Heart right ventricle (tissue), 16 donors: ENCODE measurements at regions not wholly inside any gene's neighbourhood (a gene's known extent, or its start where the extent isn't known, plus 50 kb on each side); places are given as distances from the start of the nearest gene placed in this dataset.
"Not testable (repeated sequence)": the region's sequence is repeated elsewhere in the genome, so short reads cannot be mapped to it uniquely, and the experiment has no call there.

Source experiments
- ATAC-seq, 8 donors: fragments of 200-7000 bp; cut with Tn5 transposase; one replicate each; pipeline ENCODE4 v1.9.1; 2020; ENCODE audit warnings: mild to moderate bottlenecking in 8 of 8, moderate library complexity in 8 of 8, moderate number of reproducible peaks in 1 of 8
- DNase-seq, 2 donors: peaks; one replicate each; pipeline ENCODE4 v3.0.0-alpha.2; 2020
- H3K27ac ChIP-seq, 10 donors: fragments of 200-600 bp; sonication (generic) in 2 of 10; one replicate each; pipeline versions ENCODE4 v1.5.0 to v1.8.0; 2020 to 2022; ENCODE audit warnings: mild to moderate bottlenecking in 3 of 10
- H3K27me3 ChIP-seq, 7 donors: fragments of 200-600 bp; one replicate each; pipeline ENCODE4 v1.8.0; 2021 to 2022; ENCODE audit warnings: mild to moderate bottlenecking in 2 of 7
- H3K36me3 ChIP-seq, 9 donors: fragments of 200-600 bp; sonication (generic) in 1 of 9; one replicate each; pipeline versions ENCODE4 v1.5.0 to v1.8.0; 2020 to 2022; ENCODE audit warnings: mild to moderate bottlenecking in 2 of 9
- H3K4me1 ChIP-seq, 9 donors: fragments of 200-600 bp; sonication (generic) in 1 of 9; one replicate each; pipeline versions ENCODE4 v1.5.0 to v1.8.0; 2020 to 2022; ENCODE audit warnings: mild to moderate bottlenecking in 4 of 9
- H3K4me3 ChIP-seq, 10 donors: fragments of 200-600 bp; sonication (generic) in 2 of 10; one replicate each; pipeline versions ENCODE4 v1.5.0 to v1.8.0; 2020 to 2022; ENCODE audit warnings: mild to moderate bottlenecking in 7 of 10, moderate library complexity in 2 of 10
- H3K9me3 ChIP-seq, 11 donors: fragments of 200-600 bp in 10 of 11; sonication (generic) in 2 of 11; one replicate each; pipeline versions ENCODE4 v1.5.0 to v1.8.0; 2013 to 2022; ENCODE audit warnings: mild to moderate bottlenecking in 2 of 11, control low read depth in 1 of 11, moderate library complexity in 1 of 11
- WGBS, 2 donors: extraction: QIAGEN DNeasy Blood & Tissue Kit; methylation state at CpG; one replicate each; pipeline ENCODE4 v1.1.7; 2013; ENCODE audit warnings: inconsistent platforms in 1 of 2; 5-methylcytosine and 5-hydroxymethylcytosine counted together
- intact Hi-C, 10 donors: fragments of 100-400 bp; cut with DNase I; formaldehyde crosslinking; loops; one replicate each; pipeline versions ENCODE4 v1.11.1 to v1.14.2; 2022
- TF ChIP-seq, protein P1 (sequence below), 9 donors: fragments of 200-600 bp; sonication (generic) in 2 of 9; IDR thresholded peaks; one replicate each; pipeline versions ENCODE4 v1.5.0 to v1.8.0; 2021 to 2022; ENCODE audit warnings: antibody characterized with exemption in 9 of 9, mild to moderate bottlenecking in 5 of 9, moderate library complexity in 1 of 9
- donor health status: Arrhythmogenic right ventricular cardiomyopathy.
- donor health status: ischemic (EF 13 %, LVEDD 7.1; RV severe dilation, severe dysfunction).
- donor health status: healthy with polysubstance abuse.
- donor health status: DM: no; HTN: yes; CAD: no.
- donor health status: DM: no; HTN: no; CAD: no.
- donor health status: ischemic (EF 25% LVEDD 6.9; RV normal size, moderate dysfunction).
- donor health status: ischemic (EF 25% LVEDD 5.7; RV mildly dilated, moderate dysfunction).
- donor health status: healthy.
- donor health status: DM: yes; HTN: yes; CAD: no.
- donor health status: Ischemic cardiomyopathy.
- donor health status: ischemic (EF 35%, LVEDD 5.7; RV mildly dilated, moderate dysfunction).
- donor health status: nonischemic (EF 11% LVEDD 7.7; RV severe dilation, severe dysfunction).
- donor health status: DM: yes; HTN: yes; CAD: no.
- donor health status: PGD.
- donor health status: ischemic (EF 29% LVEDD 5.4; RV normal size, mild dysfunction).
- donor health status: nonischemic (EF 23%, LVEDD 6.1; RV moderate dilation, normal function).

DNA sequence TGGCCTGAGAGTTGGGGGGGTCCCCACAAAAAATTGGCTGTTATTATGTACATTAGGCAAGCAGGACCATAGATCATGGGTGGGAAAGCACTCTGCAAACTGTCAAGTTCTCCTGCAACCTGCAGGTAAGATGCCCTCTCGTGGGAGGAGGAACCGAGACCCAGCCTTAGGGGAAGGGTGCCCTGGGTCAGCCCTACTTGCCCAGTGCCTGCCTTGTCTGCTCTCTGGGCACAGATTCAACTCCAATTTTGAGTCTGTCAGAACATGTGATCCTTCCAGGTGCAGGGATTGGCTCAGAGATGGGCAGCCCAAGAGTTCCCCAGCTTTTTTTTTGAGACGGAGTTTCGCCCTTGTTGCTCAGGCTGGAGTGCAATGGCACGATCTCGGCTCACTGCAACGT, 99.2 kb downstream of the PLXNA1 start:
- Histone ChIP-seq H3K36me3 (no peaks in the 10 kb centered on the region), H3K27me3 (peaks cover 0 to 6% (median 0%) of the 10 kb centered on the region in 7 donors), H3K4me1 (no peaks in the 10 kb centered on the region), H3K27ac (no peak overlapping the region), H3K9me3 (peaks cover 0 to 4% (median 0%) of the 10 kb centered on the region in 11 donors), H3K4me3 (no peak overlapping the region)
- 85 to 93% methylated on average over 7 of the region's 7 CpGs for WGBS, 2 donors
- DNase-seq (no peak), ATAC-seq (no peak)
- intact Hi-C loops = no loop called here
- TF ChIP-seq, protein P1, sequence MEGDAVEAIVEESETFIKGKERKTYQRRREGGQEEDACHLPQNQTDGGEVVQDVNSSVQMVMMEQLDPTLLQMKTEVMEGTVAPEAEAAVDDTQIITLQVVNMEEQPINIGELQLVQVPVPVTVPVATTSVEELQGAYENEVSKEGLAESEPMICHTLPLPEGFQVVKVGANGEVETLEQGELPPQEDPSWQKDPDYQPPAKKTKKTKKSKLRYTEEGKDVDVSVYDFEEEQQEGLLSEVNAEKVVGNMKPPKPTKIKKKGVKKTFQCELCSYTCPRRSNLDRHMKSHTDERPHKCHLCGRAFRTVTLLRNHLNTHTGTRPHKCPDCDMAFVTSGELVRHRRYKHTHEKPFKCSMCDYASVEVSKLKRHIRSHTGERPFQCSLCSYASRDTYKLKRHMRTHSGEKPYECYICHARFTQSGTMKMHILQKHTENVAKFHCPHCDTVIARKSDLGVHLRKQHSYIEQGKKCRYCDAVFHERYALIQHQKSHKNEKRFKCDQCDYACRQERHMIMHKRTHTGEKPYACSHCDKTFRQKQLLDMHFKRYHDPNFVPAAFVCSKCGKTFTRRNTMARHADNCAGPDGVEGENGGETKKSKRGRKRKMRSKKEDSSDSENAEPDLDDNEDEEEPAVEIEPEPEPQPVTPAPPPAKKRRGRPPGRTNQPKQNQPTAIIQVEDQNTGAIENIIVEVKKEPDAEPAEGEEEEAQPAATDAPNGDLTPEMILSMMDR (IDR thresholded peaks at IDR 0.05) = no peak

DNA sequence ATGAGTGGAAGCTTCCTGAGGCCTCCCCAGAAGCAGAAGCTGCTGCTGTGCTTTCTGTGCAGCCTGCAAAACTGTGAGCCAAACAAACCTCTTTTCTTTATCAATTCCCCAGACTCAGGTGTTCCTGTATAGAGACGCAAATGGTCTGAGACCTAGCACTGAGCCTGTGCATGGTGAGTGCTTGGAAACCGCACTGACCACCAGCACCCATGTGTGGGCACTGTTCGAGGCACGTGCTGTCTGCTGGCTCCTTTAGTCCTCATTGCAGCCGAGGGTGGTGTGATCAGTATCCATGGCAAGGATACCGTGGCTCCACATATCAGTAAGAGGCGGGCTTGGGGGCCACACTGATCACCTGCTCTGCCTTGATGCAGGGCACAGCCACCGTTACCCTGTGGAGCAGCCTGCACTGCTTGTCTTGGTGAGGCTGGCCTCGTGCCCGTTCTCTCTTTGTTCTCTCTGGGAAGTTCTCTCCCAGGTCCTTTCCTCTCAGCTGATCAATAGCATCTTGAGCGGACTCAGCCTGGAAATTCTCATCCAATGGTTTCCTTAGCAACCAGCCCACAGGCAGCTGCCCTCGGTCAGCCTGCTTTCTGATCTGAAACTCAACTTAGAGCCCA, 101.0 kb downstream of the PLXNA1 start:
- H3K4me1 ChIP-seq = peaks cover 0 to under 1% (median 0%) of the 10 kb centered on the region in 9 donors
- no peak for DNase-seq
- WGBS, 2 donors = 65 to 68% methylated on average over 12 of the region's 12 CpGs
- TF ChIP-seq, protein P1 (IDR thresholded peaks at IDR 0.05) = no peak
- H3K4me3 ChIP-seq = no peak overlapping the region
- H3K36me3 ChIP-seq = no peaks in the 10 kb centered on the region
- no peak for ATAC-seq
- peaks cover 0 to 4% (median 0%) of the 10 kb centered on the region in 11 donors for H3K9me3 ChIP-seq
- no peak overlapping the region for H3K27ac ChIP-seq
- peaks cover 0 to 14% (median 0%) of the 10 kb centered on the region in 7 donors for H3K27me3 ChIP-seq
- intact Hi-C loops = no loop called here

DNA sequence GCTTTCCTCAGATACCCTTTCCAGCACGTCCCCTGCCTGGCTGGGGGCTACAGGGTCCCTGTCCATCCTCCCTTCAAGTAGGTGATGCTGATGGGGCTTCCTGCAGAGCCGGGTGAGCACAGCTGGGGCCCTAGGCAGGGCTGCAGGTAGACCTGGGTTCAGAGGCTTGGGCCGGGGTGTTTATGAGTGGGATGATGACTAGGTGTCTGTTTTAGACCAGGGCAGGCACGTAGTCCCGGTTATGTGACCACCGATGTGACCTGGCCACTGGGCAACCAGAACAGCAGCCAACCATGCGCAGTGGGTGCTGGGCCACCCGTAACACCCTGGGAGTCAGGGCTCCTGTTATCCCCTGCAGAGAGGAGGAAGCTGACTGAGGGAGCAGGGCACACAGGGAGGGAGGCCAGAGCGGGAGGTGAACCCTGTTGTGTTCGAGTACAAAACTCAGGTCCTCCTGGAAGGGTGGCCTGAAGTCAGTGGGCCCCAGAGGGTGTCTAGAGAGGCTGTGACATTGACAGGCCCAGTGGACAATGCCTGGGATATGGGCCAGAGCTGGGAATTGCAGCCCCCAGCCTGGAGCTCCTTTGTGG, 101.6 kb downstream of the PLXNA1 start:
- intact Hi-C loops = no loop called here
- Histone ChIP-seq H3K36me3 (no peaks in the 10 kb centered on the region), H3K4me1 (peaks cover 0 to 6% (median 0%) of the 10 kb centered on the region in 9 donors), H3K27me3 (peaks cover 0 to 20% (median 0%) of the 10 kb centered on the region in 7 donors), H3K27ac (no peak overlapping the region), H3K4me3 (no peak overlapping the region), H3K9me3 (peaks cover 0 to 4% (median 0%) of the 10 kb centered on the region in 11 donors)
- TF ChIP-seq, protein P1 (IDR thresholded peaks at IDR 0.05) = no peak
- ATAC-seq (no peak), DNase-seq (no peak)
- WGBS, 2 donors = 79 to 84% methylated on average over 10 of the region's 10 CpGs

DNA sequence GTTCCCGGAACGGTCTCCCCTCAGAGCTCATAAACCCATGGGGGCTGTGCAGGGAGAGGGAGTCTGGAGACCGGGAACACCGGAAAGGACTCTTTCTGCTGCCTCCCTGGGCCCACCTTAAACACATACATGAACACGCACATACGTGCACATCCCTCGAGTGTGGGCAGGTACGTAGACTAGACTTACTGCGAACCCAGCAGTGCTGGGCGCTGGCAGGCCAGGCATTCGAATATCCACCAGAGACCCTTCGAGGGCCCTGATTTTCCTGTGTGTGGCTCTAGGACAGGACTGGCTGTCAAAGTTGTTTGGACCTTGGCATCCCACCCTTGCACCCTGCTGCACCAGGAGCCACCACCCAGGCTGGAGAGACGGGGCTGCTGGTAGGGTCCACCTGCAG, 102.7 kb downstream of the PLXNA1 start:
- H3K36me3 ChIP-seq = no peaks in the 10 kb centered on the region
- H3K27me3 ChIP-seq = peaks cover 0 to 24% (median 0%) of the 10 kb centered on the region in 7 donors
- DNase-seq = no peak
- H3K4me1 ChIP-seq = peaks cover 0 to 9% (median 0%) of the 10 kb centered on the region in 9 donors
- no peak overlapping the region for H3K4me3 ChIP-seq
- TF ChIP-seq, protein P1 (IDR thresholded peaks at IDR 0.05) = no peak
- 88% methylated on average over 13 of the region's 13 CpGs for WGBS, 2 donors
- no peak overlapping the region for H3K27ac ChIP-seq
- intact Hi-C loops = no loop called here
- ATAC-seq = no peak
- H3K9me3 ChIP-seq = peaks cover 0 to 4% (median 0%) of the 10 kb centered on the region in 11 donors

DNA sequence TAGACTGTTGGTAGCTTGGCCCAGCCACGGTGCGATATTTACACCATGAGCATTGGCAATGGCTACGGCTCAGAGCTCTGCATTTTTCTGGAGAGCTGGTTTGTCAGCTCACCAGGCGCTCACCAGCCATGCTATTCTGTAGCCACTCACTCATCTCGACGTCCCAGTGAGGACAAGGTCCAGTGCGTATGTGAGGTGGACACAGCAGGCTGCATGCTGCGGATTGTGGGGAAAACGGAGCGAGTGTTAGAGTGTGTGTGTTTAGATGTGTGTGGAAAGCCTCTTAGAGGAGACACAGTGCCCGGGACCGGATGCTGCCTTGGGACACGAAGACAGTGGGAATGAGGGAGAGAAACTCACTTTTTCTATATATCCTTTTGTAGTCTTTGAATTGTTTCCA, 103.7 kb downstream of the PLXNA1 start:
- H3K9me3 ChIP-seq, intact Hi-C loops, H3K27ac ChIP-seq, H3K36me3 ChIP-seq, H3K4me3 ChIP-seq, ATAC-seq, DNase-seq: not testable (repeated sequence)
- Histone ChIP-seq H3K27me3 (peaks cover 0 to 25% (median 0%) of the 10 kb centered on the region in 7 donors), H3K4me1 (peaks cover 0 to 11% (median 0%) of the 10 kb centered on the region in 9 donors)
- WGBS, 2 donors = 85 to 91% methylated on average over 13 of the region's 13 CpGs
